ENCODE measurements at regions not wholly inside any gene's neighbourhood (a gene's known extent, or its start where the extent isn't known, plus 50 kb on each side); places are given as distances from the start of the nearest gene placed in this dataset.
A peak's percentile ranks its signal among the peaks of the same experiment; 100 is the strongest.

DNA sequence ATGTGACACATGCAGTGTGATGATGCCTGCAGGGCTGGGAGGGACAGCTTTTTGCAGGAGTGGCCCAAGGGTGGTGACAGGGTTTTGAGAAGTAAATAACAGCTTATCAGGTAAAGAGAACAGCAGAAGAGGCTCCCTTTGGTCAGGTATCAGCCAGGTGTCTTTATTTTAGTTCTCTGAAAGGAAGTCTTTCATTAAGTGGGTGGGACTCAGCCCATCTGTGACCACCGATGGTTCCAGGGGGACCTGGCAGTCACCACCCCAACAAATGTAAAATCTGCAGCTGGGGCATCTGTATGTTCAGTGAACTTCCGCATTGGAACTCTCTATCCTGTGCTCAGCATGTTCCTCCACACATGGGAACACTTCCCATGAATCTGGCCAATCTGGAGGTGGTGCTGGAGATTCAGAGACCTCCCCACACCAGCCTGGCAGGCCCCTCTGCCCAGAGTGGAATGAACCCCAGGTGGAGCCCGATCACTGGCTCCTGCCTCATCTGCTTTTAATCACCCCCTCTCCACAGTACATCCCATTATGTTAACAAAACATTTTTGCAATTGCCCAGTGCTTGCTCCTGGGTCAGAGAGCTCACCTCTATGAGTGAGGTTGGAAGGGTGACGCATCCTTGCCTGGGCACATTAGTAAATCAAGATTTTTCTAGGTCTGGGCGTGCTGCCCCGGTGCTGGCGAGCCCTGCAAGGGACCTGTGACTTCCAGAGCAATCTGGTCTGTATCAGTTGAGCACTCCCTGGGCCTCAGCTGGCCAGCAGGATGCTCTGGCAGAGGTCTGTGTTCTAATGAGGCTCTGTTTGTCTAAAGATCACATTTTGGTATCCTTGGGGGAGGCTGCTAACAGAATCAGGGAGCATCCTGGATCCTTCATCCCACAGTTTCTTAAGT, 140.4 kb upstream of the GDF10 start:
- TF ChIP-seq, protein P1, sequence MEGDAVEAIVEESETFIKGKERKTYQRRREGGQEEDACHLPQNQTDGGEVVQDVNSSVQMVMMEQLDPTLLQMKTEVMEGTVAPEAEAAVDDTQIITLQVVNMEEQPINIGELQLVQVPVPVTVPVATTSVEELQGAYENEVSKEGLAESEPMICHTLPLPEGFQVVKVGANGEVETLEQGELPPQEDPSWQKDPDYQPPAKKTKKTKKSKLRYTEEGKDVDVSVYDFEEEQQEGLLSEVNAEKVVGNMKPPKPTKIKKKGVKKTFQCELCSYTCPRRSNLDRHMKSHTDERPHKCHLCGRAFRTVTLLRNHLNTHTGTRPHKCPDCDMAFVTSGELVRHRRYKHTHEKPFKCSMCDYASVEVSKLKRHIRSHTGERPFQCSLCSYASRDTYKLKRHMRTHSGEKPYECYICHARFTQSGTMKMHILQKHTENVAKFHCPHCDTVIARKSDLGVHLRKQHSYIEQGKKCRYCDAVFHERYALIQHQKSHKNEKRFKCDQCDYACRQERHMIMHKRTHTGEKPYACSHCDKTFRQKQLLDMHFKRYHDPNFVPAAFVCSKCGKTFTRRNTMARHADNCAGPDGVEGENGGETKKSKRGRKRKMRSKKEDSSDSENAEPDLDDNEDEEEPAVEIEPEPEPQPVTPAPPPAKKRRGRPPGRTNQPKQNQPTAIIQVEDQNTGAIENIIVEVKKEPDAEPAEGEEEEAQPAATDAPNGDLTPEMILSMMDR (IDR thresholded peaks at IDR 0.05) = no peak
- TF ChIP-seq POLR2A (IDR thresholded peaks at IDR 0.05) = no peak
- DNase-seq = peak; percentile 52 to 67
- H3K36me3 ChIP-seq = no peaks in the 10 kb centered on the region

GRCh38 chr10:47160261-47160908, 139.6 kb upstream of the GDF10 start:
- Histone ChIP-seq H3K9me3 (no peaks in the 10 kb centered on the region), H3K4me1 (peaks cover 0 to 8% of the 10 kb centered on the region in 2 donors), H3K27ac (peak overlapping the region in 1 of 2 donors; percentile 49), H3K4me3 (no peak overlapping the region), H3K27me3 (no peaks in the 10 kb centered on the region), H3K36me3 (no peaks in the 10 kb centered on the region)
- TF ChIP-seq, protein P1 (IDR thresholded peaks at IDR 0.05) = no peak
- TF ChIP-seq POLR2A (IDR thresholded peaks at IDR 0.05) = no peak
- no peak for DNase-seq
- intact Hi-C loops (cut with DNase I; ENCODE audit: low total_unique reads) = no loop called here

More for the DNA sequence above, 140.4 kb upstream of the GDF10 start:
- H3K4me1 ChIP-seq = peaks cover 0 to 8% of the 10 kb centered on the region in 2 donors
- H3K27me3 ChIP-seq = no peaks in the 10 kb centered on the region
- peak overlapping the region in 1 of 2 donors; percentile 49 for H3K27ac ChIP-seq
- intact Hi-C loops (cut with DNase I; ENCODE audit: low total_unique reads) = no loop called here
- no peak overlapping the region for H3K4me3 ChIP-seq
- peaks cover 0 to 5% of the 10 kb centered on the region in 2 donors for H3K9me3 ChIP-seq

- Histone ChIP-seq H3K27ac (peak overlapping the region in 1 of 2 donors; percentile 49), H3K4me3 (no peak overlapping the region), H3K36me3 (no peaks in the 10 kb centered on the region), H3K27me3 (no peaks in the 10 kb centered on the region), H3K4me1 (peaks cover 0 to 8% of the 10 kb centered on the region in 2 donors), H3K9me3 (no peaks in the 10 kb centered on the region)
- DNase-seq = no peak
- intact Hi-C loops (cut with DNase I; ENCODE audit: low total_unique reads) = no loop called here
- TF ChIP-seq, protein P1 (IDR thresholded peaks at IDR 0.05) = no peak
- TF ChIP-seq POLR2A (IDR thresholded peaks at IDR 0.05) = no peak
Observed at GRCh38 chr10:47160967-47161366, 139.0 kb upstream of the GDF10 start.

- no peak overlapping the region for H3K27ac ChIP-seq
- peaks cover 0 to 12% of the 10 kb centered on the region in 2 donors for H3K4me1 ChIP-seq
- no peaks in the 10 kb centered on the region for H3K27me3 ChIP-seq
- H3K4me3 ChIP-seq = no peak overlapping the region
- no peaks in the 10 kb centered on the region for H3K36me3 ChIP-seq
- no peak for TF ChIP-seq POLR2A (IDR thresholded peaks at IDR 0.05)
- TF ChIP-seq, protein P1 (IDR thresholded peaks at IDR 0.05) = no peak
- no peaks in the 10 kb centered on the region for H3K9me3 ChIP-seq
- intact Hi-C loops (cut with DNase I; ENCODE audit: low total_unique reads) = no loop called here
- DNase-seq = no peak
Observed at GRCh38 chr10:47161465-47161864, 138.5 kb upstream of the GDF10 start.
